ENCODE measurements at regions not wholly inside any gene's neighbourhood (a gene's known extent, or its start where the extent isn't known, plus 50 kb on each side); places are given as distances from the start of the nearest gene placed in this dataset.

DNA sequence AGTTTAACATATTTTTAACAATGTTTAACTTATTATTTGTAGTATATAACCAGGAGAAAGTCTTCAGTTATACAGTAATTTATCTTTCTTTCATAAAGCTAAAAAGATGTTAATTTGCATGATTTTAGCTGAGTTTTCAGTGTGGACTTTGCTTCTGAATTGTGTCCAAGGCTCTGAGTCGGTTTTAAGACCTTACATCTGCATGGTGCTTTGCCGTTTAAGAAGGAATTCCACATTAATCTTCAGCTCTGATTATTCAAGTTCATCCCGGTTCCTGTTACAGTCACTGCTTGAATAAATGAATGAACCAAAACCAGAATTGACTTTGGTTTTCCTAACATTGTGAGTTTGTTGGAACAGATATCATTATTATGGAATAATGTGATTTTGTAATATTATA, 419.7 kb upstream of the RGPD4 start:
- TF ChIP-seq CTCF (IDR thresholded peaks at IDR 0.05) (no peak), EZH2 (IDR thresholded peaks at IDR 0.05; ENCODE audit: borderline replicate concordance, insufficient read depth, low read depth, low read length, poor library complexity, severe bottlenecking) (no peak)

Measured in B cell (primary cell).